C4-2B (cell line): ENCODE measurements at regions not wholly inside any gene's neighbourhood (a gene's known extent, or its start where the extent isn't known, plus 50 kb on each side); places are given as distances from the start of the nearest gene placed in this dataset.

Experiments used
- H3K27ac ChIP-seq: fragments of 450-650 bp; 2 replicates; pipeline ENCODE4 v1.5.1; 2017
- CTCF ChIP-seq: fragments of 450-650 bp; conservative IDR thresholded peaks from 2 replicates; pipeline ENCODE4 v1.5.1; 2017; ENCODE audit warnings: mild to moderate bottlenecking
- ZFX ChIP-seq: fragments of 450-650 bp; IDR thresholded peaks from 2 replicates; pipeline ENCODE4 v1.6.1; 2017

DNA sequence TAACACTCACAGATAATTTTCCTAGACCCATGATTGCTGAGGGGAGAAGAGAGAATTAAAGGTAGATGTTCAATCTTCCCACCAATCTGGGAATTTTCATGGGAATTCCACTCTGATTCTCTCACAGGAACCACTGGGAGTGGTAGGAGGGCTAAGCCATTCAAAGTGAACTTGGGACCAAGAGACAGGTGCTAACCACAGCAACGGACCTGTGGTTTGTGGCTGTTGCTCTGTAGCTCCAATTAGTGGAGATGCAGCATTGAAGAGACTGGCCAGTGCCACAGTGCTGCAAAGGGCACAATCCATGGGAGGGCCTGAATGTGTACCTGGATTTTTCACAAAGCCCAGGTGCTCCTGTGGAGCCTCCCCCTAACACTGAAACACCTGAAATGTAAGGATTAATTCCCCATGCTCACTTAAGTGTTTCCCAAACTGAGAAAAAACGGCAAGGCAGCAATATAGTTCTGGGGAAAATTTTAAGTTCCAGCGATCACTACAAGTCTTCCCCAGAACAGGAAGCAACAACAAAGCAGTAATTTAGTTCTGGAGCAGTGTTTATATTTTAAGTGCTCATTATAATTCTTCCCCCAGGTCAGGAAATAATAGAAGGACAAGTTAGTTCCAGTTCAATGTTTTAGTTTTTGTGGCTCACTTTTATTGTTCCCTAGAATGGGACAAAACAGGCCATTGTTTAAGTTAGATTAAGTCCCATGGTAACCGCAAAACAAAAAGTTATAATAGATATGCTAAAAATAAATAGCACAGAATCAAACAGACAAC is 1045.8 kb downstream of the CNTNAP5 start:
- no peak overlapping the region for H3K27ac ChIP-seq
- TF ChIP-seq CTCF, result no peak
- no peak for TF ChIP-seq ZFX

DNA sequence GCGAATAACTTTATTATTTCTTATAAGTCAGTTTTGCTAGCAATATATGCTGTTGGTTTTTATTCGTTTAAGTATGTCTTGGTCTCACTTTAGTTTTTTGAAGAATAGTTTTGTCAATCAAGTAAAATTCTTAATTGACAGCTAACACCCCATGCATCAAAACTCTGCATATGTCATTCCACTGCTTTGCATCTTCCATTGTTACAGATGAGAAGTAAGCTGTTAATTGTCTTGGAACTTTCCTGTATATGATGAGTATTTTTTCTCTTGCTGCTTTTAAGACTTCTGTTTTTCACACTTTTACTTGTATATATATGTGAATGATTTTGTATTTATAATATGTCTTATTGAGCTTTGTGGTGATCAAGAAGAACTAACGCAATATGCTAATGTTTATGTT is 1048.4 kb downstream of the CNTNAP5 start:
- H3K27ac ChIP-seq, result no peak overlapping the region
- TF ChIP-seq CTCF, result no peak
- TF ChIP-seq ZFX, result no peak

DNA sequence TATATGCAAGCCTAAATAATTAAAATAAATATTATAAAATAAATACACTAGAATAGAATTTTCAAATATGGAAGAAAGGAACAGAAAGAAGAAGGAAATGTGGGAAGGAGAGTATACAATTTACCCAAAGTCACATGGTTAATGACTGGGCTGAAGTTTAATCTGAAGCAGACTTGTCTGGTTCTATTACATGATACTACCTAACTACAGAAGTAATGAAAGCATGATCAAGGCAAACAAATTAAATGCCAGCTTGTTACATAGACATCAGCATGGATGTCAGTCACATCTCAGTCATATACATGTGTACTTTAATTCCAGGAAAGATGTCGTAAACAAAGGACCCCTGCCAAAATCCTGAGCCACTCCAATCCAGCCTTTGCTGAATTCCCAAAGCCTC is 1060.8 kb downstream of the CNTNAP5 start:
- TF ChIP-seq CTCF (no peak), ZFX (no peak)
- H3K27ac ChIP-seq, result no peak overlapping the region

DNA sequence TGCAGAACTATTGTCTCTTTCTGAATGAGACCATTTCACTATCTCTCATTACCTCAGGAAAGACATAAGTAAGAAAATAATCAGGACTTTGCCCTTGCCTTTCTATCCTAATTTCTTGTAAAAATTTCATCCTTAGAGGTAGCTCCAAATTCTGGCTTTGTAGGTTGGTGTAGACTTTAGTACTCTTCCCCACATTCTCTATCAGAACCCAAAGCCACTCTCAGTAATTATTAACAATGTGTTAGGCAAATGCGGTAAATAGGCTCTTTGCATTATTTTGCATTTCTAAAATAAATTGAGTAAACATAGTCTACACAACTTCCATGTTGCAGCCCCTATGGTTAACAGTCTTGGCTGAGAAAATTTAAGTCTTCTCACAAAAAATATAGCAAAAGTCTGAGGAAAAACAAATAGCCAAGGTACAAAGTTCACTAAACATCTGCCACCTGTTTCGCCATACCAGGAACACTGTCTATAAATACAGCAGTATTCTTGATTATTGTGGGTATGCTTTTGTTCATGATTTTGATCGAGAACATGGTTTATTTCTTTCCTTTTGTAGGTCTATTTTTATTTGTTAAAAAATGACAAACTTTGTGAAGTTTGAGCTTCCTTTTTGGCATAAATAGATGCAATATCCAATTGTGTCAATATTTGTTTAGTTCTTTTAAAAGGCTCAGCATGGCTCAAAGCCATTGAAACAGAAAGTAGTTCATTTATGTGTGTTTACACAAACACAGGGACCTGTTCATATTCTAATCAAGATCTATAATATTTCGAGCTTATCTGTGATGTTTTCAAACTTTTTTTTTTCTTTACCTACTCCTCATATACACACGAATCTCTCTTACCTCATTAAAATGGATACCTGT is 1061.5 kb downstream of the CNTNAP5 start:
- TF ChIP-seq CTCF (no peak), ZFX (no peak)

GRCh38 chr2:125092276-125093009 is 1067.4 kb downstream of the CNTNAP5 start:
- TF ChIP-seq CTCF, result no peak
- TF ChIP-seq ZFX, result no peak
- no peak overlapping the region for H3K27ac ChIP-seq

More for the DNA sequence above, 1061.5 kb downstream of the CNTNAP5 start:
- no peak overlapping the region for H3K27ac ChIP-seq

GRCh38 chr2:125095826-125096225 is 1070.7 kb downstream of the CNTNAP5 start:
- TF ChIP-seq ZFX (no peak), CTCF (no peak)
- H3K27ac ChIP-seq, result no peak overlapping the region
